ENCODE measurements at regions not wholly inside any gene's neighbourhood (a gene's known extent, or its start where the extent isn't known, plus 50 kb on each side); places are given as distances from the start of the nearest gene placed in this dataset.

- no peak for DNase-seq
These were observed 602.5 kb downstream of the TSN start for GRCh38 chr2:122357998-122358397.

GRCh38 chr2:122358729-122359128, 603.3 kb downstream of the TSN start:
- DNase-seq: no peak

GRCh38 chr2:122363885-122364284, 608.4 kb downstream of the TSN start:
- no peak for DNase-seq

GRCh38 chr2:122366427-122366826, 611.0 kb downstream of the TSN start:
- DNase-seq: no peak

- no peak for DNase-seq
These were observed 611.7 kb downstream of the TSN start for GRCh38 chr2:122366969-122367645.

GRCh38 chr2:122367646-122368010, 612.2 kb downstream of the TSN start:
- DNase-seq: no peak

GRCh38 chr2:122368576-122369243, 613.3 kb downstream of the TSN start:
- no peak for DNase-seq

GRCh38 chr2:122378521-122378920, 623.1 kb downstream of the TSN start:
- DNase-seq: no peak

GRCh38 chr2:122384768-122385333, 629.4 kb downstream of the TSN start:
- no peak for DNase-seq

GRCh38 chr2:122388208-122388607, 632.8 kb downstream of the TSN start:
- DNase-seq: no peak

- DNase-seq: no peak
These were observed 634.2 kb downstream of the TSN start for GRCh38 chr2:122389694-122390093.

- DNase-seq: no peak
These were observed 635.0 kb downstream of the TSN start for GRCh38 chr2:122390406-122390805.

GRCh38 chr2:122391726-122392125, 636.3 kb downstream of the TSN start:
- no peak for DNase-seq

GRCh38 chr2:122395687-122396086, 640.2 kb downstream of the TSN start:
- DNase-seq: no peak

- DNase-seq: no peak
These were observed 655.8 kb downstream of the TSN start for GRCh38 chr2:122411231-122411630.

- DNase-seq: no peak
These were observed 656.9 kb downstream of the TSN start for GRCh38 chr2:122412360-122412759.

- DNase-seq: no peak
These were observed 659.5 kb downstream of the TSN start for GRCh38 chr2:122414902-122415301.

- DNase-seq: no peak
These were observed 661.7 kb downstream of the TSN start for GRCh38 chr2:122417114-122417513.

GRCh38 chr2:122421775-122422174, 666.3 kb downstream of the TSN start:
- no peak for DNase-seq

GRCh38 chr2:122422384-122422991, 667.0 kb downstream of the TSN start:
- DNase-seq: no peak

GRCh38 chr2:122423934-122424333, 668.5 kb downstream of the TSN start:
- no peak for DNase-seq

GRCh38 chr2:122433123-122433754, 677.8 kb downstream of the TSN start:
- DNase-seq: no peak

GRCh38 chr2:122445003-122445402, 689.6 kb downstream of the TSN start:
- no peak for DNase-seq

GRCh38 chr2:122446761-122447160, 691.3 kb downstream of the TSN start:
- DNase-seq: no peak
